GM23338 (cell line): ENCODE measurements at regions not wholly inside any gene's neighbourhood (a gene's known extent, or its start where the extent isn't known, plus 50 kb on each side); places are given as distances from the start of the nearest gene placed in this dataset.
"Not testable (repeated sequence)": the region's sequence is repeated elsewhere in the genome, so short reads cannot be mapped to it uniquely, and the experiment has no call there.

Experiments used
- ATAC-seq: fragments of 200-7000 bp; cut with Tn5 transposase; 3 replicates; pipeline ENCODE4 v1.9.1; 2020
- DNase-seq: peaks from one replicate; pipeline ENCODE4 v3.0.0-alpha.2; 2015; ENCODE audit warnings: low spot score
- H2AFZ ChIP-seq: fragments of 200-600 bp; sonication (generic); 2 replicates; pipeline ENCODE4 v1.8.0; 2016; ENCODE audit warnings: antibody characterized with exemption, mild to moderate bottlenecking, moderate library complexity
- H3F3A ChIP-seq: fragments of 200-600 bp; sonication (generic); replicated peaks from 2 replicates; pipeline ENCODE4 v1.8.0; 2017; ENCODE audit warnings: antibody characterized with exemption, mixed run types, low read depth
- H3K27ac ChIP-seq: fragments of 200-600 bp; sonication (generic); 2 replicates; pipeline ENCODE4 v1.6.1; 2016; ENCODE audit warnings: low read depth
- H3K27me3 ChIP-seq: fragments of 200-600 bp; sonication (generic); 2 replicates; pipeline ENCODE4 v1.8.0; 2016; ENCODE audit warnings: mild to moderate bottlenecking, mixed run types, moderate library complexity; ENCODE audit not compliant: insufficient read depth
- H3K36me3 ChIP-seq: fragments of 200-600 bp; sonication (generic); 2 replicates; pipeline ENCODE4 v1.8.0; 2016; ENCODE audit warnings: mild to moderate bottlenecking; ENCODE audit not compliant: insufficient read depth
- H3K4me1 ChIP-seq: fragments of 200-600 bp; sonication (generic); 2 replicates; pipeline ENCODE4 v1.8.0; 2016; ENCODE audit warnings: mild to moderate bottlenecking, moderate library complexity; ENCODE audit not compliant: insufficient read depth
- H3K4me2 ChIP-seq: fragments of 200-600 bp; sonication (generic); 2 replicates; pipeline ENCODE4 v1.7.1; 2017; ENCODE audit warnings: mixed run types
- H3K4me3 ChIP-seq: fragments of 200-600 bp; sonication (generic); 2 replicates; pipeline ENCODE4 v1.6.1; 2016; ENCODE audit warnings: mixed run types
- H3K79me2 ChIP-seq: fragments of 200-600 bp; sonication (generic); replicated peaks from 2 replicates; pipeline ENCODE4 v1.8.0; 2017; ENCODE audit warnings: mild to moderate bottlenecking; ENCODE audit not compliant: insufficient read depth
- H3K9me2 ChIP-seq: fragments of 200-600 bp; sonication (generic); 2 replicates; pipeline ENCODE4 v1.8.0; 2017; ENCODE audit not compliant: insufficient read depth
- H4K20me1 ChIP-seq: fragments of 200-600 bp; sonication (generic); replicated peaks from 2 replicates; pipeline ENCODE4 v1.8.0; 2017; ENCODE audit warnings: mild to moderate bottlenecking; ENCODE audit not compliant: insufficient read depth
- H3K27ac Mint-ChIP-seq: 2 replicates; pipeline ENCODE4 v1.8.0; 2020; ENCODE audit warnings: inconsistent platforms, mild to moderate bottlenecking, moderate library complexity, mixed read lengths
- H3K27me3 Mint-ChIP-seq: 3 replicates; pipeline ENCODE4 v1.8.0; 2022; ENCODE audit warnings: low read depth, mild to moderate bottlenecking, moderate library complexity, mixed read lengths, inconsistent platforms; ENCODE audit not compliant: insufficient read depth, poor library complexity
- H3K36me3 Mint-ChIP-seq: 3 replicates; pipeline ENCODE4 v1.8.0; 2021; ENCODE audit warnings: low read depth, mild to moderate bottlenecking, inconsistent platforms, moderate library complexity, mixed read lengths
- H3K4me1 Mint-ChIP-seq: 3 replicates; pipeline ENCODE4 v1.8.0; 2020; ENCODE audit warnings: mild to moderate bottlenecking, inconsistent platforms, mixed read lengths
- H3K4me3 Mint-ChIP-seq: 3 replicates; pipeline ENCODE4 v1.8.0; 2021; ENCODE audit warnings: moderate library complexity, mild to moderate bottlenecking, inconsistent platforms, mixed read lengths
- H3K9me3 Mint-ChIP-seq: 3 replicates; pipeline ENCODE4 v1.8.0; 2020; ENCODE audit warnings: moderate library complexity, mild to moderate bottlenecking, inconsistent platforms, mixed read lengths
- CREB1 ChIP-seq: fragments of 250-450 bp; sonication (Bioruptor Pico); IDR thresholded peaks from 2 replicates; pipeline ENCODE4 v1.5.0; 2020; ENCODE audit warnings: low read depth, mild to moderate bottlenecking, moderate library complexity
- JUNB ChIP-seq: IDR thresholded peaks from one replicate; pipeline ENCODE4 v1.6.1; 2016; ENCODE audit warnings: antibody characterized with exemption; ENCODE audit not compliant: unreplicated experiment
- POLR2AphosphoS5 ChIP-seq: IDR thresholded peaks from 2 replicates; pipeline ENCODE4 v1.6.1; 2016; ENCODE audit warnings: antibody characterized with exemption, low read depth
- ZNF331 ChIP-seq: fragments of 250-450 bp; sonication (Bioruptor Pico); IDR thresholded peaks from 2 replicates; pipeline ENCODE4 v1.5.0; 2020; ENCODE audit warnings: low read depth, mild to moderate bottlenecking, moderate library complexity
- TF ChIP-seq, protein P1 (sequence below): fragments of 250-450 bp; sonication (Bioruptor Pico); IDR thresholded peaks from 2 replicates; pipeline ENCODE4 v1.5.0; 2020; ENCODE audit warnings: mild to moderate bottlenecking, moderate library complexity
- TF ChIP-seq, protein P2 (sequence below): IDR thresholded peaks from 2 replicates; pipeline ENCODE4 v1.6.1; 2016; ENCODE audit warnings: antibody characterized with exemption

DNA sequence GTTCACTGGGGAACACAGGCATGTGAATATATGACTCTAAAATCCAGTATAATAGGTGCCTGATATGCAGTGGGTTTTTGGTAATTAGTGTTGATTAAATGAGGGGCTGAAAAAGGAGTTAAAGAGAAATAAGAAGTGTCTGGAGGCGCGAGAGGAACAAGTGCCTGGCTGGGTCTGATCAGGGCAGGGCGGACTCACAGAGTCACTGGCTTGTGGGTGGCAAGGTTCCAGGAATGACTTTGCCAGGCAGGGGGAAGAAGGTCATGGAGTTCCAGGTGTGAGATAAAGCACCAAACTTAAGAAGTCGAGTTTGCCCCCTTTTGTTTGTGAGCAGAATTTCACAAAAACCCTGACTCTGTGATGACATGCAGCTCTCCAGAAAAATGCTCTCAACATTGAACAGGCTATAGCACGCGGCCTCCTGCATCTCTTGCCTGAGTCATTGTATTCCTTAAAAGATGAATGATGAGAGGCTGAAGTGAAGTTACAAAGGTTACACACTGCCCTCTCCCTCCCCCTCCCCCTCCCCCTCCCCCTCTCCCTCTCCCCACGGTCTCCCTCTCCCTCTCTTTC lies 63.0 kb upstream of the LMCD1 start (continued):
- TF ChIP-seq, protein P1, sequence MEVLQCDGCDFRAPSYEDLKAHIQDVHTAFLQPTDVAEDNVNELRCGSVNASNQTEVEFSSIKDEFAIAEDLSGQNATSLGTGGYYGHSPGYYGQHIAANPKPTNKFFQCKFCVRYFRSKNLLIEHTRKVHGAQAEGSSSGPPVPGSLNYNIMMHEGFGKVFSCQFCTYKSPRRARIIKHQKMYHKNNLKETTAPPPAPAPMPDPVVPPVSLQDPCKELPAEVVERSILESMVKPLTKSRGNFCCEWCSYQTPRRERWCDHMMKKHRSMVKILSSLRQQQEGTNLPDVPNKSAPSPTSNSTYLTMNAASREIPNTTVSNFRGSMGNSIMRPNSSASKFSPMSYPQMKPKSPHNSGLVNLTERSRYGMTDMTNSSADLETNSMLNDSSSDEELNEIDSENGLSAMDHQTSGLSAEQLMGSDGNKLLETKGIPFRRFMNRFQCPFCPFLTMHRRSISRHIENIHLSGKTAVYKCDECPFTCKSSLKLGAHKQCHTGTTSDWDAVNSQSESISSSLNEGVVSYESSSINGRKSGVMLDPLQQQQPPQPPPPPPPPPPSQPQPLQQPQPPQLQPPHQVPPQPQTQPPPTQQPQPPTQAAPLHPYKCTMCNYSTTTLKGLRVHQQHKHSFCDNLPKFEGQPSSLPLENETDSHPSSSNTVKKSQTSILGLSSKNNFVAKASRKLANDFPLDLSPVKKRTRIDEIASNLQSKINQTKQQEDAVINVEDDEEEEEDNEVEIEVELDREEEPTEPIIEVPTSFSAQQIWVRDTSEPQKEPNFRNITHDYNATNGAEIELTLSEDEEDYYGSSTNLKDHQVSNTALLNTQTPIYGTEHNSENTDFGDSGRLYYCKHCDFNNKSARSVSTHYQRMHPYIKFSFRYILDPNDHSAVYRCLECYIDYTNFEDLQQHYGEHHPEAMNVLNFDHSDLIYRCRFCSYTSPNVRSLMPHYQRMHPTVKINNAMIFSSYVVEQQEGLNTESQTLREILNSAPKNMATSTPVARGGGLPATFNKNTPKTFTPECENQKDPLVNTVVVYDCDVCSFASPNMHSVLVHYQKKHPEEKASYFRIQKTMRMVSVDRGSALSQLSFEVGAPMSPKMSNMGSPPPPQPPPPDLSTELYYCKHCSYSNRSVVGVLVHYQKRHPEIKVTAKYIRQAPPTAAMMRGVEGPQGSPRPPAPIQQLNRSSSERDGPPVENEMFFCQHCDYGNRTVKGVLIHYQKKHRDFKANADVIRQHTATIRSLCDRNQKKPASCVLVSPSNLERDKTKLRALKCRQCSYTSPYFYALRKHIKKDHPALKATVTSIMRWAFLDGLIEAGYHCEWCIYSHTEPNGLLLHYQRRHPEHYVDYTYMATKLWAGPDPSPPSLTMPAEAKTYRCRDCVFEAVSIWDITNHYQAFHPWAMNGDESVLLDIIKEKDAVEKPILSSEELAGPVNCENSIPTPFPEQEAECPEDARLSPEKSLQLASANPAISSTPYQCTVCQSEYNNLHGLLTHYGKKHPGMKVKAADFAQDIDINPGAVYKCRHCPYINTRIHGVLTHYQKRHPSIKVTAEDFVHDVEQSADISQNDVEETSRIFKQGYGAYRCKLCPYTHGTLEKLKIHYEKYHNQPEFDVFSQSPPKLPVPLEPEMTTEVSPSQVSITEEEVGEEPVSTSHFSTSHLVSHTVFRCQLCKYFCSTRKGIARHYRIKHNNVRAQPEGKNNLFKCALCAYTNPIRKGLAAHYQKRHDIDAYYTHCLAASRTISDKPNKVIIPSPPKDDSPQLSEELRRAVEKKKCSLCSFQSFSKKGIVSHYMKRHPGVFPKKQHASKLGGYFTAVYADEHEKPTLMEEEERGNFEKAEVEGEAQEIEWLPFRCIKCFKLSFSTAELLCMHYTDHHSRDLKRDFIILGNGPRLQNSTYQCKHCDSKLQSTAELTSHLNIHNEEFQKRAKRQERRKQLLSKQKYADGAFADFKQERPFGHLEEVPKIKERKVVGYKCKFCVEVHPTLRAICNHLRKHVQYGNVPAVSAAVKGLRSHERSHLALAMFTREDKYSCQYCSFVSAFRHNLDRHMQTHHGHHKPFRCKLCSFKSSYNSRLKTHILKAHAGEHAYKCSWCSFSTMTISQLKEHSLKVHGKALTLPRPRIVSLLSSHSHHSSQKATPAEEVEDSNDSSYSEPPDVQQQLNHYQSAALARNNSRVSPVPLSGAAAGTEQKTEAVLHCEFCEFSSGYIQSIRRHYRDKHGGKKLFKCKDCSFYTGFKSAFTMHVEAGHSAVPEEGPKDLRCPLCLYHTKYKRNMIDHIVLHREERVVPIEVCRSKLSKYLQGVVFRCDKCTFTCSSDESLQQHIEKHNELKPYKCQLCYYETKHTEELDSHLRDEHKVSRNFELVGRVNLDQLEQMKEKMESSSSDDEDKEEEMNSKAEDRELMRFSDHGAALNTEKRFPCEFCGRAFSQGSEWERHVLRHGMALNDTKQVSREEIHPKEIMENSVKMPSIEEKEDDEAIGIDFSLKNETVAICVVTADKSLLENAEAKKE (CRISPR knock-in tag) = no peak
- TF ChIP-seq POLR2AphosphoS5 (no peak), JUNB (no peak), CREB1 (CRISPR knock-in tag) (no peak), ZNF331 (CRISPR knock-in tag) (no peak)
- TF ChIP-seq, protein P2, sequence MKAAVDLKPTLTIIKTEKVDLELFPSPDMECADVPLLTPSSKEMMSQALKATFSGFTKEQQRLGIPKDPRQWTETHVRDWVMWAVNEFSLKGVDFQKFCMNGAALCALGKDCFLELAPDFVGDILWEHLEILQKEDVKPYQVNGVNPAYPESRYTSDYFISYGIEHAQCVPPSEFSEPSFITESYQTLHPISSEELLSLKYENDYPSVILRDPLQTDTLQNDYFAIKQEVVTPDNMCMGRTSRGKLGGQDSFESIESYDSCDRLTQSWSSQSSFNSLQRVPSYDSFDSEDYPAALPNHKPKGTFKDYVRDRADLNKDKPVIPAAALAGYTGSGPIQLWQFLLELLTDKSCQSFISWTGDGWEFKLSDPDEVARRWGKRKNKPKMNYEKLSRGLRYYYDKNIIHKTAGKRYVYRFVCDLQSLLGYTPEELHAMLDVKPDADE = no peak

DNA sequence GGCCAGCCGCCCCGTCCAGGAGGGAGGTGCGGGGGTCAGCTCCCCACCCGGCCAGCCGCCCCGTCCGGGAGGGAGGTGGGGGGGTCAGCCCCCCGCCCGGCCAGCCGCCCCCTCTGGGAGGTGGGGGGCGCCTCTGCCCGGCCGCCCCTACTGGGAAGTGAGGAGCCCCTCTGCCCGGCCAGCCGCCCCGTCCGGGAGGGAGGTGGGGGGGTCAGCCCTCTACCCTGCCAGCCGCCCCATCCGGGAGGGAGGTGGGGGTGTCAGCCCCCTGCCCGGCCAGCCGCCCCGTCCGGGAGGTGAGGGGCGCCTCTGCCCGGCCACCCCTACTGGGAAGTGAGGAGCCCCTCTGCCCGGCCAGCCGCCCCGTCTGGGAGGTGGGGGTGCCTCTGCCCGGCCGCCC lies 61.5 kb upstream of the LMCD1 start:
- H3K4me3 ChIP-seq, H3K4me2 ChIP-seq, H3K27ac Mint-ChIP-seq, ATAC-seq, H3K4me1 Mint-ChIP-seq, H3K27me3 Mint-ChIP-seq, H3K79me2 ChIP-seq, H3K4me3 Mint-ChIP-seq, DNase-seq, H3K27ac ChIP-seq, H4K20me1 ChIP-seq, H3K27me3 ChIP-seq, H3F3A ChIP-seq, H3K36me3 ChIP-seq, H2AFZ ChIP-seq, H3K9me2 ChIP-seq: not testable (repeated sequence)
- peaks cover 29% of the 10 kb centered on the region for H3K9me3 Mint-ChIP-seq
- H3K36me3 Mint-ChIP-seq = peaks cover 16% of the 10 kb centered on the region
- H3K4me1 ChIP-seq = peaks cover 16% of the 10 kb centered on the region
